ENCODE measurements at regions not wholly inside any gene's neighbourhood (a gene's known extent, or its start where the extent isn't known, plus 50 kb on each side); places are given as distances from the start of the nearest gene placed in this dataset.
"Not testable (repeated sequence)": the region's sequence is repeated elsewhere in the genome, so short reads cannot be mapped to it uniquely, and the experiment has no call there.

DNA sequence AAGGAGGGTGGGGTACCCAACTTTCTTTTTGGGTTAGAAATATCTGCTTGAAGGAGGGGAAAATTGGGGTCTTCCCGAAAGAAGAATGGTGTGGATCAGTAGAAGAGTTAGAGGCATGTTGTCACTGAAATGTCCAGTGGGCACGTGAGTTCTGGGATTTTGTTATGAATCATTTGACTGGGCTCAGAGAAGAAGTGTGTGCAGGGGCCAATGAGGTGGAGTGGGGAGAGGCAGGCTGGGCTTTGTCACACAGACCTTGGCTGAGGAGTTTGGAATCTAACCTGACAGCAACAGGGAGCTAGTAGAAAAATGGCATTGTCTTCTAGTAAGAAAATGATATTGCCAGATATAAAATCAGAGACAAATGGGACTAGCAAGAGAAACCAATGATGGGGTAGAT lies 436.8 kb downstream of the MFSD1 start:
- no peak for DNase-seq

DNA sequence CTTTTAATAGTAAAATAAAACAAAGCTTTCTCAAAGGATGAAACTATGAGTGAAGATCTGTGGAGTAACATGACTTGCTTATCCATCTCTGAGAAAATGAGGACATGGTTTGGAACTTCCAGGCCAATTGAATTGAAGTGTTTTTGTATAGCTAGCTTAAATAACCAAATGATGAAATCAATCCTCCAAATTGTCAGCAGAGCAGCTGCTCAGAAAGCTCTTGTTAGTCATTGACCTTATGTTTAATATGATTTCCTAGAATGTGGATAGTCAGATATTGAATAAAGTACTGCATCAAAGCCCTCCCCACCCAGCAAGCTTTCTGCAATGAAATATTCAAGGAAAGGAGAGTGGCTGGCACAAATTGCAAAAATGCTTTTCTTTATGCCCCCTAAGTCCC lies 437.2 kb downstream of the MFSD1 start:
- DNase-seq: no peak

DNA sequence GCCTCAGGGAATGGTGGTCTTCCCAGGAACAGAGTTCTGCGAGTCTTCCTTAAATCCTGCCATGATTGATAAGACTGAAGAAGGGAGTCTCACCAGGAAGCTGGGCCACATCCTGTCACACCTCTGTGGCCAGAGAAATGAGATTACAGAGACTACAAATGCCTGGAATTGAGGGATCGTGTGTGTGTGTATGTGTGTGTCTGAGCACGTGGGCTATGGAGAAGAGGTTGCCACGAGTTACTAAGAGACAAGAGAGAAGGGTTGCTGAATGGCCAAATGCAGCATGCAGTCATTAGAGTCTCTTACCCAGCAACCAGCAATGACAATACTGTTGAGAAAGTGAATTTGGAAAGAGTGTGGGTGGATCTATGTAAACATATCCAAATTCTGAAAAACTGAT lies 443.1 kb downstream of the MFSD1 start:
- no peak for DNase-seq

DNA sequence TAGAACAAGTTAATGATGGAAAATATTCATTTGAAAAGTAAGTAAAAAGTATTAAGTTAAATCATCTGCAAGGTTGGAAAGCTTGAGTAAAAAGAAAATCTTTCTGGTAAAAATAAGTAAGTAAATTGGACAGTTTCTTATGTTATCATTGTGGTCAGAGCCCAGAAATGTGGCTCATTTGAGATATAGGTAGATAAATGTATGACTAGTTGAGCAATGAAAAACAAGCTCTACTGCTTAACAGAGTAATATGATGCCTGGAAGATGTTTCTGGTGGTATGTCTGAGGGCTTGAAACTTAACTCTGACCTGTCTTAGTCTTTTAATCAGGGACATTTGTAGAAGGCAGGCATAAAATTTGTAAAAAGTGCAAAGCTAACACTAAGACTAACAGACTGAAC lies 444.0 kb downstream of the MFSD1 start:
- DNase-seq: no peak

DNA sequence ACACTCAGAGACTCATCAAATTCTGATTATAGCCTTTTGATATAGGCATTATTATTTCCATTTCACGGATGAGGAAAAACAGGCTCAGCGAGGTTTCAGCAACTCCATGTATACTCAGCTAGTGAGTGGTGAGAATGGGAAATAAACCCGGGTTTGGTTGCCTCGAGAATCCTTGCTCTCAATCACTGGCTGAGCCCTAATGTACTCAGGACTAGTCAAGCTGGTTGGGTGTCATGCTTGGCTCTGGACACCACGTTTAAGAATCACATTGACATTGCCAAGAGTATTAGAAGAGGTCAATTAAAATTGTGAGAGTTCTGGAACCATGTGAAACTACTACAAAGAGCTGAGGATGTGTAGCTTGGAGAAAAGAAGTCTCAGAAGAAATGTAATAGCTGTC lies 444.5 kb downstream of the MFSD1 start:
- DNase-seq: no peak

DNA sequence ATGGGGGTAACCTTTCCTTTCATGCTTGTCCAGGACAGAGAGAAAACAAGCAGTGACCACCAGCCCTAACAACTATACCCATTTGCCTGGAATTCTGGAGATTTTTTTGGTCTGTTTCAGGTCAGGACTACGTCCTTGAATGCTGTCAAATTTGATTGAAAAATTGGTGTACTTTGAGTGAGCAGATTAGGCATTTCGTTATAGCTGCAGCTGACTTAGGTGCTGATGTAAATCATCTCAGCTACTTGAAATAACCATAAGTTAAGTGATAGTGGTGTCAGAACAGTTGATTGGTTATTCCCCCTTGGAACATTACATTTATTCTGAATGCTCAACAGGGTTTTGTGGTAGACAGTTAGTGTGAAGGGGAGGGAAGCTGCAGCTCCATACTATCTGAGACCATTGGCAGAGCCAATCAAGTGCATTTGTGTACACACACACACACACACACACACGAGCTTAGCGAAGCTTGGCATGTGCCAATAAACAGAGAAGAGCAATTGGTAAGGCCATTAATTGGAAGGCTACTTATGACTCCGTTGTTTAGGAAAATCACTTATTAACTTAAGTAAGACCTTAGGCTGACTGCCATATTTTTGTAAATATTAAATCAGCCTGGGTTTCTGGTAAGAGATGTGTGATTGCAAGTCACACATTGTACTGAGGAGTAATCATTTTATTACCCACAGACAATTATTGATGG lies 447.8 kb downstream of the MFSD1 start:
- no peak for DNase-seq

DNA sequence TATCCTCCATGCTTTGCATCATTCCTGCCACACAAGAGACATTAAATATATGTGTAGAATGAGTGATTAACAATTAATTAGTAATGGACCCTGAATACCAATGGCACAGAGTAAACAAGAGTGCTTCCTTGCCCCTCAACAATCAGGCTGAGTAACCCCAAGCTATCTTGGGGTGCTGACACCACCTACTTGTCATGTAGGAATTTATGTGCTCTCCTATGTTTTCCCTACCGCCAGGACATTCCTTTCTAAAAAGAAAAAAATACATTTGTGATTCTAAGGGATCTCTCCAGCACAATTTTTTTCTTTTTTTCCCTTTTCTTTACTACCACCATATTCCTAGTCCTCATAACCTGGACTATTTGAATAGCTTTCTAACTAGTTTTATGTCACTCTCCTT lies 449.1 kb downstream of the MFSD1 start:
- DNase-seq: no peak

DNA sequence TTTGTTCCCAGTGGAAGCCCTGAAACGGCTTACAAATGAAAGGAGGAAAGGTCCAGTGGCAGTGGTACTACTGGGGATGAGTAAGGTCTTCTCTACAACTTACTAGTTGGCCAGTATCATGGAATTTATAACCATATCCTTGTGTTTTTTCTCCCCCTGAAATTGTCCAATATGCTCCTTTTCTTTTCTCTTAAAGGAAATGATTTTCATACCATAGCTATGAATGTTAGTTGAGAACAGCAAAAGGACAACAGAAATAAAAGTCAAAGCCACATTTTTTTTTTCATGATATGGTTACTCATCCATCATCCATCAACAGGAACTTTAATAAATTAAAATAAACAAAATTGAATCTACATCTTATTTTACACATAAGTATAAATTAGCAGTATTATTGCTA lies 450.4 kb downstream of the MFSD1 start:
- DNase-seq: no peak

DNA sequence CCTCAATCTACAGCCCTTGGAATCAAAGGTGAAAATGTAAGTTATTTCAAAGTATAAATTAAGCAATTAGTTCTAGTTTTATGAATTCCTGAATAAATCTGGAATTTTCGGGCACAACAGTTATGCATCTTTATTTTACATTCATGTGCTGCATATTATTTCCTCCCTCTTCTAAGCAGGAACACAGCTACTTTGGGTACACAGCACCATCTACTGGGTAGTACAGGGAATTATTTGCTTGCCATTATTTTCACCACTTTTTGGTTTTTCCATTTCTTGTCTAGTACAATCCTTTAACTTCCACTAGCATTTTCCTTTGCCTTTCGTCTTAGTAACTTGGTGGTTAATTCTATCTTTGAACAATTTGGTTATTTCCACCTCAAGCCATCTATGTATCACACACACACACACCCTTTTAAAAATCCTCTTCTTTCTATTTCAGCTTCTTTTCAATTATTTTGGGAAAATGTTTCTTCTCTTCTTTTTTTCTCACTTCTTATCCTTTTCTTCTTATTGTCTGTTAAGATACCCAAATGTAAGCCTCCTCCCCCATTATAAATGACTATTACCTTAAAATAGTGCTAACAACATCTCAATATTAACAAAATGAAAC lies 451.0 kb downstream of the MFSD1 start:
- no peak for DNase-seq

DNA sequence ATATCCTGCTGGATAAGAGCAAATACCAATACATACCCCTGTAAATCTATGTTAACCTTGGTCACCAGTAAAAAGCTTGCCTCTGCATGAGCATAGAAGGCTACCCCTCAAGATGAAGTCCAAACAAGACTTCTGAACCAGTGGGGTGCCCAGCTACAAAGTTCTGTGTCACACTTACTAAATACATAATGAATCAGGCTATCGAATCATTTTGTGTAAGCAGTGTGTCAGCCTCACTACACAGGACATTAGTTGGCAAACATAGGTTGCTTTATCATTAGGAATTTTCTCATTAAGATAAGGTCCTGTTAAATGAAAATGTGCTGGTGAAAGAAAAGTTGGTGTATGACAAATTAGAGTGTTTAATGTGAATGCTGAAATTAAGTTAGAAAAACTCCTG lies 452.0 kb downstream of the MFSD1 start:
- no peak for DNase-seq

DNA sequence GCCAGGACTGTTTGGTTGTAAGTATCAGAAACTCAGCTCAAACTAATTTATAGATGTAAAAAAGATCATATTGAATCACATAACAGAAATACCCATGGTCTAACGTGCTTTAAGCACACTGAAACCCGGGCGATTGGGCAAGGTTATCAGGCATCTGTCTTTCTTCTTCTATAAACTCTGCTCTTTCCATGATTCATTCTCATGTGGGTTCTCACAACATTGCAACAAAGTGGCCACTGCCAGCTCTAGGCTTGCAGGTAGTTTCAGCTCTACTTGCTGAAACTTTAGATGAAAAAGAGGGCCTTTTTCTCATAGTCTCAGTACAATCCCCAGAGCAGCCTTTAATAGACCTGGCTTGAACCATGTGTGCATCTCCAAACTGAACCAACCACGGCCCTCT lies 456.1 kb downstream of the MFSD1 start:
- no peak for DNase-seq

DNA sequence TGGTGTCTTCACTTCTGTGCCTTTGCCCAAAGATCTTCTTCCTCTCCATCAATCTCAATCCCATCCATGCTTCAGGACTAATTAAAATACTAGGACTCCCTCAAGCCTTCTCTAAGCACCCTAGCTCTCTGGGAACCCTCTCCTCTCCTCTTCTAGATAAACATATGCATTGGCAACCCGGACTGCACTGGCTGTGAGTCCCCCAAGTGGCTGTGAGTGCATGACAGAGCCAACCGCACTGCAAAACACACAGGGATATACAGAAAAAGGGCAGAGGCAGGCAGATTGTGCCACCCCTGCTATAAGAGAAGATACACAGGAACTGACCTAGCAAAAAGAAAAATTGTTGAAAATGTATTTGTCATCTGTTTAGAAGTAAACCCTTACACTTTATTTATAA lies 457.1 kb downstream of the MFSD1 start:
- no peak for DNase-seq

DNA sequence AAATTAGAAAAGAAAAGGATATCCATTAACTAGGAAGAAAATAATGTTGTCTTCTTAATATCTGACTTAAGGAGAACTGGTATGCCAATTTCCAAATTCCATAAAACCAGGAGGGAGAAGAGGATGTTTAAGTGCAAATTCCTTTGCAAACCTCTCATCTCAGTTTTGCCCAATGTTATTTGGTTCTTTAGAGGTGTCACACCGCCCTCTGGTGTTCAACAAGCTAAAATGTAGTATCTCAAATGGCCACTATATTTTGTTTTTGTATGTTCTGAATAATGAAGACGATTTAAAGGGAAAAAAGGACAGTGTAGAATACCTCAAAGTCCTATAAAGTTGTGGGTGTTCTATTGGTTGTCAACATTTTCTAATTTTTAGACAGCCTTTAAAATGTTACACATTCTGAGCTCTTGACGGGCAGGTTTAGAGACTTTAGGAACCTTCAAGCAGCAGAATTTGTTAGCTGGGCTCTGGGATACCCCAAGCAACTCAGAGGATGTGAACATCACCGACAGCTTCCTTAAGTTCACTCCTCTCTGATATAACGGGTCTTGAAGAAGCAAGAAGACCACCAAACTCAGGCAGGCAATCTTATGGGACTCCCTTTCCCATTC lies 458.3 kb downstream of the MFSD1 start:
- peak; percentile 14 to 32 for DNase-seq

DNA sequence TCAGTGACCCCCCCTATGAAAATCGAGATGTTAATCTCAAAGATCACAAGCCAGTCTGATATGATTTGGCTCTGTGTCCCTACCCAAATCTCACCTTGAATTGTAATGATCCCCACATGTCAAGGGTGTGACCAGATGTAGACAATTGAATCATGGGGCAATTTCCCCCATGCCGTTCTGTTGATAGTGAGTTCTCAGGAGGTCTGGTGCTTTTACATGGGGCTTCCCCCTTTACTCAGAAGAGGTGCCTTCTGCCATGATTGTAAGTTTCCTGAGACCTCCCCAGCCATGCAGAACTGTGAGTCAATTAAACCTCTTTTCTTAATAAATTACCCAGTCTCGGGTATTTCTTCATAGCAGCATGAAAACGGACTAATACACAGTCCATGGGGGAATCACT lies 459.5 kb downstream of the MFSD1 start:
- not testable (repeated sequence) for DNase-seq

DNA sequence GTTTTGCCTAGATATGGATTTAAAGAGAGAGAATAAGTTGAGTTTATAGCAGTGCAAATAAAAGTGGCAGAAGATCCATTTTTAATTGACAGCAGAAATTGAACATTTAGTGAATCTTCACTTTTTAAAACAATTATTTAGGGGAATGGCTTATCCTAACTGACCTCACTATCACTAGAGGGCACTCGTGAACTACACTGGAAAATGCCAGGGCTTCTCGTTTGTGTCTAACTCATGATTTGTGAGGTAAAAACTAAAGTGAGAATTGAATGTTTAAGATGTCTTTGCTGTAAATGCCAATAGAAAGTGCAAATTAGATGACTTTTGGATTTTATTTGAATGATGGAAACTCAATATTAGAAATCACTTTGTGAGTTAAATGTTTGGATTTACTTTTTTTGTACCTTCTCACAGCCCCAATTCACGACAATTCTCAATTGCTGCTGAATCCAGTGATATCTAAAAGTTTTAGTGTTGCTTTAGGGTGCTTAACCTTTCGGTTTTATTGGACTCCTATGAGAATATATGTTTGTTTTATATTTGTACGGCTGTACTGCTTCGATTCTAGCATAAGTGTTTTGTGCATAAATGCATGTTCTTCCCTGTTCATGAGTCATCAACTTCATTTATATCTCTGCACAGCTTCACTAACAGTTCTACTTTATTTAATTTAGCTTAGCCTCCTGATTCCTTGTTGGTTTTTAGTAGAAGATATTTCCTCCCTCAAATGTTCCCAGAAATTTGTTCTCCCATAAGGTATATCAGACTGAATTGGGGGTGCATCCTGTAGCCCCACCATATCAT lies 462.1 kb downstream of the MFSD1 start:
- no peak for DNase-seq

DNA sequence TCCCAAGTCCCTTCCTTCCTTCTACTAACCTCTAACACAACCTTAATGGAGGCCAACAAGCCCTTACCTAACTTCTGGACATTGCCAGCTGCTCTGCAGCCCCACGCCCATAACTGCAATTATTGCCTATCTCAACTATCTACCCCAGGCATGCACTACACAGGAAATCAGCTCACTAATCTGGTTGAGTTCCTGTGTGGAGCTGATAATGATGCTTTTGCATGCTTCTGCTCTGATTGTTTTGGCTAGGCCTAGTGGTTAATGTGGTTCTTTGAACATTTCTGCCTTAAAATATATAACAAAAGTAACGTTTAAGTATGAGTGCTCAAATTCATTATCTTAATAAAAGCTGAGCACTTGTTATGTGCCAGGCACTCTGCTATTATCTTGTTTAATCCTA lies 463.9 kb downstream of the MFSD1 start:
- no peak for DNase-seq

DNA sequence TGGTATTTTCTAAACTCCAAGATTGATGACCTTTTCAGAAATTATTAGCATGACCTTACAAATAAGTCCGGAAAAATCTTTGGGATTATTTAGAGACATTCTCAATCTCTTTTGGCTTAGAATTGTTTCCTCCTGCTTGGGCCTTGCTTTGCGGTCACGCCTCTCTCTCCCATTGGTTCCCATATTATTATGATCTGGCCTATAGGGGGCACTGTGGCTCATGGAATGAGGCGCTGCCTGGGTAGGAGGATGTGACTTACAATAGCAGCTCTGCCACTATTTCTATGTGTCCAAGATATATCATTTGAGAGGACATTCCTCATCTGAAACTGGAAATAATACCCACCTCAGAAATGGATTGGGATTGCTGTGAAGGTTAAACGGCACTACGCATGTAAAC lies 464.9 kb downstream of the MFSD1 start:
- peak in 1 of 2 donors; percentile 8 for DNase-seq

DNA sequence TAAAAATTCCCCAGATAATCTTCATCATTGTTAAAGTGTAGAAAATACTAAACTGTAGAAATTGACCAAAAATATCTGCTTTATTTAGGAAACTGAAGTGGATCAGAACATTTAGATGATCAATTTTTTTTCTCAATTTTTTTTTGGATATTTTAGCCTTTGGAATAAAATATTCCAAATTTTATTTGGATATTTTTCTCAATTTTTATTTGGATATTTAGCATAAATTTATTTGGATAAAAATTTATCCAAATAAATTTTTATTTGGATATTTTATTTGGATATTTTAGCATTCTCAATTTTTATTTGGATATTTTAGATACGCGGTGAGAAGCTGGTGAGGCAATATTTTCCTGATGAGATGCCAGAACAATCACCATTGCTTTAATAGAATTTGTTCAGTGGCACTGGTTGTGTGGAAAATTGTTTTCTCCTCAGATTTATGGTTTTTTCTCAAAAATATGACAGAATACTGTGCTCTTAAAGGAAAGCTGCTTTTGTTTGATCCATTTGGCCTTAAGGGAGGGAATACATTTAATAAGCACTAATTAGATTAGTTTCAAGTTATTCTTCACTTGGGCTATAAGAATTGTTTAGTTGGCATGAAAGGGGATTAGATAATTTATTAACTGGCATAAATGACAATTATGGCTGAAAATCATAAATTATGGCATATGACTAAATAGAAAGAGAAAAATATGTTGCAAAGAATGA lies 470.1 kb downstream of the MFSD1 start:
- DNase-seq: no peak

DNA sequence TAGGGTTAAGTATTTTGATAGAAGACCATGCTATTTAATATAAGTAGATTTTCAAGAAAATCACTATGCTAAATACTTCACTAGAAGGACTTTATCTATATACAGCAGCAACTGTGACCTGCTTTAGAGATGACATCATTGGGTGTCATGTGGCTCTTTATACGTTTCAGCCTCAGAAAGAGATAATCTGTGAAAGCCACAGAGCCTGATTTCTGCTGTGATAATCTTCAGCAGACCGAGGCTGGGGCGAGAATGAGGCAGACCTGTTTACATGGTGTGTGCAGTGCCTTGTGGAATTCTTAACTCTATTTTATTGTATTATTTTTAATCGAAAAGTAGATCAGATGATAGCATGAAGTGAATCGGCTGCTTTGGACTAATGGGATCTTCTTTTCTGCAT lies 471.2 kb downstream of the MFSD1 start:
- DNase-seq: no peak

DNA sequence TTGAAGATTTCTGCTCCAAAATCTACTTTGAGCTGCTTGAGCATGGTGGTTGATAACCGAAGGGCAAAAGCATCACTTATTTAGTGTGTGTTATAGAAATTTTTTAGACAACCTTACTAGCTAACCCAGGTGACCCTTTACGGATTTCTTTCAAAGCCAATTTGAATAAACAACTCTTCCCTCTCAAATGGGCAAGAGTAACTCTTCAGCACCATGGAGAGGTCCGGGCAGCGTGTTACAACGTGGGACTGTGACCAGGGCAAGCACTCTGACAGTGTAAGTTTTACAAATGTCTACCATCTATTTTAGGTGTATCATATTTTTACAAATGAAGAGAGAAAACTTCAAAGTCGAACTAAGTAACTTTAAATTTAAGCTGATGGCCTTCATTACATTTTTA lies 471.8 kb downstream of the MFSD1 start:
- peak in 1 of 2 donors; percentile 1 for DNase-seq

DNA sequence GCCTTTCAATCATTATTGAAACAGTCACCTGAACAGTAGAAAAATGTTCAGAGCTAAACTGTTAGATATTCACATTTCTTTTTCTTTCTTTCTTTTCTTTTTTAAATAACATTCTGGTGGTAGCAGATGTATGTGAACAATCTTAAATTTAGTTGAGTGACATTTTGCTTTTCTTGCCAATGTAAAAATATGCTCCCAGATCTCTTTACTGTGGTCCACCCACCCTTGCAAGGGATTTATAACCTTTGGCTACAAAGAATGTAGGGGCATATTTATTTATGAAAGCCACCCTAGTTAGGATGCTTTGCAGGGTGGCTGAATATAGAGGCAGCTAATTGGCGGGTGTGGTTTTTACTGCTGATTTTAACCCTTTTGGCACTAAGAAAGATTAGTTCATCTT lies 473.9 kb downstream of the MFSD1 start:
- no peak for DNase-seq

DNA sequence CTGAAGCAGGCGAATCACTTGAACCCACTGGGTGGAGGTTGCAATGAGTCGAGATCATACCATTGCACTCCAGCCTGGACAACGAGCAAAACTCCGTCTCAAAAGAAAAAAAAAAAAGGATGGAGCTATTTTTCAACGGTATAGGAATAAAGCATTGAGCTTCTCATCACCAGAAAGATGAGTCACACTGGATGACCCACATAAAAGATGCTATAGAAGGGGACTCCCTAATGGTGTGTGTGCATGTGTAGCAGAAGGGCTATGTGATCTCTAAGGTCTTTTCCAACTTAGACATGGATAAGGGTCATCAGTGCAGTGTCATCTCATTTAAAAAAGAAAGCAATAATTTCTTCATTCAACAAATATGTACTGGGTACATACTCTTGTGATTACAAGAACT lies 476.0 kb downstream of the MFSD1 start:
- no peak for DNase-seq

All from stimulated activated CD4-positive, alpha-beta T cell treated with anti-CD3 and anti-CD28 coated beads, Interleukin-2, amount 100 ng/mL, for 24 hours (primary cell).